ENCODE measurements at regions not wholly inside any gene's neighbourhood (a gene's known extent, or its start where the extent isn't known, plus 50 kb on each side); places are given as distances from the start of the nearest gene placed in this dataset.

DNA sequence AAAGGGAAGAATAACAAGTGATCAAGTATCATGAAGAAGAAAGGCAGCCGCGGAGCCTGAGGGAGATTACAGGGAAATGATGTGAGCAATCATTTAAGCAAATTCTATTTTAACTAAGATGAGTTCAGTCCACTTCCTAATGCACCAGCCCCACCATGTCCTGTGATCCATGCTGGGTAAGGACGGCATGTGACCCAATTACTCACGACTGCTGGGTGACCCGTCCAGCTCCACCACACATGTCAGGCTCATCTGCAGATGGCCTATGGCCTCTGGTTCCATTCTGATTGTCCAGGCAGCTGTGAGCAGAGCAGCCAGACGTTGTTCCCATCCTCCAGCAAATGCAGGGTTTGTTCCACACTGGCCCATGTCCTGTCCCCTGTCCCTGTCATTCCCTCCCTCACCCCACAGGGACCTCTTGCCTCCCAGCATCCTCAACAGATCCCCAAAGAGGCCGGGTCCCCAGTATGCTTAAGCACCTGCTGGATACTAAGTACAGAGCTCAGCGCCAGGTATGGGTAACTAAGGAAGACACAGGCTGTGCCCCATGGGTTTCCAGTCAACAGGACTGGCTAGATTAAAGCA is 87.9 kb downstream of the MATN1 start:
- DNase-seq (no peak), ATAC-seq (ENCODE audit: low FRiP score in 2 of 2) (no peak)
- H3K36me3 ChIP-seq = no peaks in the 10 kb centered on the region
- no peak overlapping the region for H3K27ac ChIP-seq
- H3K4me3 ChIP-seq = no peak overlapping the region
- H3K4me1 ChIP-seq = no peaks in the 10 kb centered on the region
- H3K27me3 ChIP-seq = no peaks in the 10 kb centered on the region
- no peaks in the 10 kb centered on the region for H3K9me3 ChIP-seq
- TF ChIP-seq, protein P1, sequence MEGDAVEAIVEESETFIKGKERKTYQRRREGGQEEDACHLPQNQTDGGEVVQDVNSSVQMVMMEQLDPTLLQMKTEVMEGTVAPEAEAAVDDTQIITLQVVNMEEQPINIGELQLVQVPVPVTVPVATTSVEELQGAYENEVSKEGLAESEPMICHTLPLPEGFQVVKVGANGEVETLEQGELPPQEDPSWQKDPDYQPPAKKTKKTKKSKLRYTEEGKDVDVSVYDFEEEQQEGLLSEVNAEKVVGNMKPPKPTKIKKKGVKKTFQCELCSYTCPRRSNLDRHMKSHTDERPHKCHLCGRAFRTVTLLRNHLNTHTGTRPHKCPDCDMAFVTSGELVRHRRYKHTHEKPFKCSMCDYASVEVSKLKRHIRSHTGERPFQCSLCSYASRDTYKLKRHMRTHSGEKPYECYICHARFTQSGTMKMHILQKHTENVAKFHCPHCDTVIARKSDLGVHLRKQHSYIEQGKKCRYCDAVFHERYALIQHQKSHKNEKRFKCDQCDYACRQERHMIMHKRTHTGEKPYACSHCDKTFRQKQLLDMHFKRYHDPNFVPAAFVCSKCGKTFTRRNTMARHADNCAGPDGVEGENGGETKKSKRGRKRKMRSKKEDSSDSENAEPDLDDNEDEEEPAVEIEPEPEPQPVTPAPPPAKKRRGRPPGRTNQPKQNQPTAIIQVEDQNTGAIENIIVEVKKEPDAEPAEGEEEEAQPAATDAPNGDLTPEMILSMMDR (IDR thresholded peaks at IDR 0.05) = no peak
- TF ChIP-seq POLR2A (IDR thresholded peaks at IDR 0.05) (no peak), EP300 (IDR thresholded peaks at IDR 0.05) (no peak), POLR2AphosphoS5 (IDR thresholded peaks at IDR 0.05) (no peak)
- WGBS, 2 donors = 62% methylated on average over 8 of the region's 8 CpGs

DNA sequence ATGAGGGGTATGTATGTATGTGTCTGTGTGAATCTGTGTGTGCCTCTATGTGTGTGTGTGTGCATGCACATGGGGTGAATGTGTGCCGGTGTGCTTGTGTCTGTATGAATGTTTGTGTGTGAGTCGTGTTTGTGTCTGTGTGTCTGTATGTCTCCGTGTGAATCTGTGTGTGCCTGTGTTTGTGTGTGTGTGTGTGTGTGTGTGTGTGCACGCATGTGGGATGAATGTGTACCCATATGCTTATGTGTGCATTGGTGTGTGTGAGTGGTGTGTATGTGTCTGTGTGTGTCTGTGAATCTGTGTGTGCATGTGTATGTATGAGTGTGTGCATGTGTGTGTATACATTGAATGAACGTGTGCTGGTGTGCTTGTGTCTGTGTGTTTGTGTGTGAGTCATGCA is 88.9 kb downstream of the MATN1 start:
- H3K4me3 ChIP-seq = no peak overlapping the region
- 96 to 100% methylated on average over 5 of the region's 5 CpGs for WGBS, 2 donors
- H3K27ac ChIP-seq = no peak overlapping the region
- no peaks in the 10 kb centered on the region for H3K36me3 ChIP-seq
- no peak for ATAC-seq (ENCODE audit: low FRiP score in 2 of 2)
- H3K27me3 ChIP-seq = no peaks in the 10 kb centered on the region
- TF ChIP-seq POLR2A (IDR thresholded peaks at IDR 0.05) (no peak), POLR2AphosphoS5 (IDR thresholded peaks at IDR 0.05) (no peak), EP300 (IDR thresholded peaks at IDR 0.05) (no peak)
- TF ChIP-seq, protein P1 (IDR thresholded peaks at IDR 0.05) = no peak
- DNase-seq = no peak
- H3K4me1 ChIP-seq = no peaks in the 10 kb centered on the region
- H3K9me3 ChIP-seq = no peaks in the 10 kb centered on the region

DNA sequence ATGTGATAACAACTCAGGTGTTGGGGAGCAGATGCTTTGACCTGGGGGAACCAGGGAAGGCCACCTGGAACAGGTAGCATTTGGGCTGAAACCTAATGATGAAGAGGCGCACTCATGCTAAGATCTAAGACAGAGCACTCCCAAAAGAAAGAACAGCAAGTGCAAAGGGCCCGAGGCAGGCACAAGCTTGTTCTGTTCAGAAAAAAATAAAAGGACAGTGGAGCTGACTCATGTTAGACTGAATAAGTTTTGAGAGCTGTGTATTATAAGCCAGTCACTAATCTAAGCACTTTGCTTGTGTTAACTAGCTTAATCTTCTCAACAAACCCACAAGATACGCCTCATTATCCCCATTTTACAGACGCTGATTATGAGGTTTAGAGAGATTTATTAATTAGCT is 90.1 kb downstream of the MATN1 start:
- Histone ChIP-seq H3K36me3 (no peaks in the 10 kb centered on the region), H3K27me3 (no peaks in the 10 kb centered on the region), H3K9me3 (no peaks in the 10 kb centered on the region), H3K4me3 (no peak overlapping the region), H3K4me1 (no peaks in the 10 kb centered on the region), H3K27ac (no peak overlapping the region)
- TF ChIP-seq POLR2AphosphoS5 (IDR thresholded peaks at IDR 0.05) (no peak), POLR2A (IDR thresholded peaks at IDR 0.05) (no peak), EP300 (IDR thresholded peaks at IDR 0.05) (no peak)
- TF ChIP-seq, protein P1 (IDR thresholded peaks at IDR 0.05) = no peak
- WGBS, 2 donors = 83 to 98% methylated on average over 4 of the region's 4 CpGs
- DNase-seq (no peak), ATAC-seq (ENCODE audit: low FRiP score in 2 of 2) (no peak)

DNA sequence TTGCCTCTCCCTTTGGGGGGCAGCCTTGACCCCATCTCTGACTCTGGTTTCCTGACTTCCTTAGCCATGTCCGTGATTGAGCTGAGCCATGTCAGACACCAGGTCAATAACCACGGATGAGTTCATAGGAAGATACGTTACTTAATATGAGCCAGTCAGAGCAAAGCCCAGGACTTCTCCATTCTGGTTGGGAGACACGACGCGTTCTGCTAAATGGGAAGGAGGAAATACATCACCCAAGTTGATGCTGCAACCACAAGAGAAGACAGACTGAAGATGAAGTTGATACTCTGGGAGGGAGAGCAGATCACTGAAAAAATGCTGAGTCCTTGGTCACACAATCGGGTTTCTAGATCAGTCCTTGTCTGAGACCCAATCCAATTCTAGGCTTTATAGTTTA is 90.9 kb downstream of the MATN1 start:
- ATAC-seq (ENCODE audit: low FRiP score in 2 of 2) = no peak
- WGBS, 2 donors = 54 to 67% methylated on average over 7 of the region's 7 CpGs

More for the DNA sequence above, 90.9 kb downstream of the MATN1 start:
- DNase-seq = no peak
- no peak overlapping the region for H3K4me3 ChIP-seq
- no peak for TF ChIP-seq POLR2A (IDR thresholded peaks at IDR 0.05)
- TF ChIP-seq, protein P1 (IDR thresholded peaks at IDR 0.05) = no peak
- no peak for TF ChIP-seq EP300 (IDR thresholded peaks at IDR 0.05)
- TF ChIP-seq POLR2AphosphoS5 (IDR thresholded peaks at IDR 0.05) = no peak
- H3K4me1 ChIP-seq = no peaks in the 10 kb centered on the region
- H3K27ac ChIP-seq = no peak overlapping the region
- no peaks in the 10 kb centered on the region for H3K36me3 ChIP-seq
- peaks cover 0 to 3% (median 0%) of the 10 kb centered on the region in 4 donors for H3K9me3 ChIP-seq
- no peaks in the 10 kb centered on the region for H3K27me3 ChIP-seq

Measured in upper lobe of left lung (tissue), 6 donors.